ENCODE measurements at regions not wholly inside any gene's neighbourhood (a gene's known extent, or its start where the extent isn't known, plus 50 kb on each side); places are given as distances from the start of the nearest gene placed in this dataset.

- no peak for DNase-seq
Measured at GRCh38 chr3:10555263-10555662, 49.9 kb upstream of the ATP2B2 start.

- DNase-seq = no peak
Measured at GRCh38 chr3:10556312-10556711, 50.9 kb upstream of the ATP2B2 start.

- no peak for DNase-seq
Measured at GRCh38 chr3:10557250-10557649, 51.9 kb upstream of the ATP2B2 start.

GRCh38 chr3:10557781-10558373 is 52.5 kb upstream of the ATP2B2 start:
- no peak for DNase-seq

- DNase-seq = no peak
Measured at GRCh38 chr3:10558736-10559135, 53.4 kb upstream of the ATP2B2 start.

GRCh38 chr3:10560060-10560861 is 54.9 kb upstream of the ATP2B2 start:
- no peak for DNase-seq

- no peak for DNase-seq
Measured at GRCh38 chr3:10561162-10561945, 56.0 kb upstream of the ATP2B2 start.

- DNase-seq = no peak
Measured at GRCh38 chr3:10561946-10562560, 56.7 kb upstream of the ATP2B2 start.

- DNase-seq = no peak
Measured at GRCh38 chr3:10563396-10563795, 58.0 kb upstream of the ATP2B2 start.

GRCh38 chr3:10565814-10566213 is 60.4 kb upstream of the ATP2B2 start:
- DNase-seq = no peak

GRCh38 chr3:10566451-10566850 is 61.1 kb upstream of the ATP2B2 start:
- DNase-seq = no peak

- DNase-seq = no peak
Measured at GRCh38 chr3:10568549-10568948, 63.2 kb upstream of the ATP2B2 start.

- DNase-seq = no peak
Measured at GRCh38 chr3:10570196-10570946, 65.0 kb upstream of the ATP2B2 start.

- DNase-seq = no peak
Measured at GRCh38 chr3:10574101-10574620, 68.8 kb upstream of the ATP2B2 start.

- DNase-seq = no peak
Measured at GRCh38 chr3:10575601-10576160, 70.3 kb upstream of the ATP2B2 start.

GRCh38 chr3:10577486-10577885 is 72.1 kb upstream of the ATP2B2 start:
- DNase-seq = no peak

- no peak for DNase-seq
Measured at GRCh38 chr3:10580426-10580825, 75.0 kb upstream of the ATP2B2 start.

GRCh38 chr3:10581251-10581650 is 75.9 kb upstream of the ATP2B2 start:
- no peak for DNase-seq

- no peak for DNase-seq
Measured at GRCh38 chr3:10581716-10582115, 76.3 kb upstream of the ATP2B2 start.

- no peak for DNase-seq
Measured at GRCh38 chr3:10582733-10583132, 77.3 kb upstream of the ATP2B2 start.

- no peak for DNase-seq
Measured at GRCh38 chr3:10583798-10584708, 78.7 kb upstream of the ATP2B2 start.
